ENCODE measurements at regions not wholly inside any gene's neighbourhood (a gene's known extent, or its start where the extent isn't known, plus 50 kb on each side); places are given as distances from the start of the nearest gene placed in this dataset.

DNA sequence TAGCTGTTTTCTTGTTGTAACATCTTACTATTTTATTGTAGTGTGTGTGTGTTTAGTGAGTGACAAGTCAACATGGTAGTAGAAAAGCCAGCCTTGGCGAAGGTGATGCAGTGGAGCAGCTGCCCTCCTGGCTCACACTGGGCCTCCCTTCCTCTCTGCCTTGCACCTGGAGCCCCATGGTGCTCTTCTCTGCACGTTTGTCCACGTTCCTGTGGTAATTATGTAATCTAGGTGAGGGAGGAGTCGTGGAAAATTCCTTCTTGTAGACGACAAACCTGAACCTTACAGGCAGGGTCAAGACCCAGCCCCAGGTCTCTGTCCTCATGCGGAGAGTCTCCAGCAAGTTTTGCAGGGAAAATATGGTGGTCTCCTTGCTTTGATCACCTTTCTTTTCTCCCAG is 348.3 kb upstream of the MKI67 start:
- intact Hi-C loops (cut with micrococcal nuclease) = no loop called here
- ChIA-PET CTCF (no interaction called here), RAD21 (ENCODE audit: low non-redundant PET in 1 of 2, low total read pairs in 2 of 2, uncharacterized antibody in 2 of 2, unreplicated experiment in 2 of 2) (no interaction called here), POLR2A (no interaction called here)
- no peak overlapping the region for H3K4me2 ChIP-seq (ENCODE audit: low read length)
- H3K4me1 ChIP-seq (ENCODE audit: control insufficient read depth in 1 of 2, insufficient read depth in 2 of 2, low read length in 2 of 2) = no peaks in the 10 kb centered on the region
- TF ChIP-seq POLR2AphosphoS5 (IDR thresholded peaks at IDR 0.05; ENCODE audit: low read depth, low read length) = no peak
- no peak for TF ChIP-seq ZFX (IDR thresholded peaks at IDR 0.05)
- TF ChIP-seq CEBPB (IDR thresholded peaks at IDR 0.05; ENCODE audit: low read depth) = no peak
- TF ChIP-seq ELF1 (IDR thresholded peaks at IDR 0.05; ENCODE audit: borderline replicate concordance, low read depth) = no peak
- TF ChIP-seq SP1 (IDR thresholded peaks at IDR 0.05; ENCODE audit: low read depth) = no peak
- no peak overlapping the region for H2AFZ ChIP-seq (ENCODE audit: low read depth, low read length, poor library complexity, severe bottlenecking)
- H3K9me2 ChIP-seq (ENCODE audit: insufficient read depth) = no peaks in the 10 kb centered on the region
- H3K9me3 ChIP-seq (ENCODE audit: control insufficient read depth in 1 of 2, insufficient read depth in 1 of 2, low read depth in 1 of 2, low read length in 2 of 2) = no peaks in the 10 kb centered on the region
- H4K20me1 ChIP-seq (ENCODE audit: insufficient read depth) = no peaks in the 10 kb centered on the region
- ATAC-seq (no peak), DNase-seq (ENCODE audit: low read depth, low spot score) (no peak)
- H3K27ac ChIP-seq (ENCODE audit: low read depth, low read length) = no peak overlapping the region
- no peak overlapping the region for H3K4me3 ChIP-seq (replicated peaks in 1 of 2; ENCODE audit: low read depth in 1 of 2, low read length in 2 of 2)
- no peak overlapping the region for H3K9ac ChIP-seq (ENCODE audit: low read length)
- BruUV-seq (replicated peaks) = no TSS peak
- H3K27me3 ChIP-seq (ENCODE audit: insufficient read depth, low read length) = peaks cover 23% of the 10 kb centered on the region
- no peaks in the 10 kb centered on the region for H3K36me3 ChIP-seq (ENCODE audit: control insufficient read depth in 1 of 2, insufficient read depth in 2 of 2, low read length in 2 of 2)
- H3K79me2 ChIP-seq (ENCODE audit: insufficient read depth, low read length) = no peaks in the 10 kb centered on the region

DNA sequence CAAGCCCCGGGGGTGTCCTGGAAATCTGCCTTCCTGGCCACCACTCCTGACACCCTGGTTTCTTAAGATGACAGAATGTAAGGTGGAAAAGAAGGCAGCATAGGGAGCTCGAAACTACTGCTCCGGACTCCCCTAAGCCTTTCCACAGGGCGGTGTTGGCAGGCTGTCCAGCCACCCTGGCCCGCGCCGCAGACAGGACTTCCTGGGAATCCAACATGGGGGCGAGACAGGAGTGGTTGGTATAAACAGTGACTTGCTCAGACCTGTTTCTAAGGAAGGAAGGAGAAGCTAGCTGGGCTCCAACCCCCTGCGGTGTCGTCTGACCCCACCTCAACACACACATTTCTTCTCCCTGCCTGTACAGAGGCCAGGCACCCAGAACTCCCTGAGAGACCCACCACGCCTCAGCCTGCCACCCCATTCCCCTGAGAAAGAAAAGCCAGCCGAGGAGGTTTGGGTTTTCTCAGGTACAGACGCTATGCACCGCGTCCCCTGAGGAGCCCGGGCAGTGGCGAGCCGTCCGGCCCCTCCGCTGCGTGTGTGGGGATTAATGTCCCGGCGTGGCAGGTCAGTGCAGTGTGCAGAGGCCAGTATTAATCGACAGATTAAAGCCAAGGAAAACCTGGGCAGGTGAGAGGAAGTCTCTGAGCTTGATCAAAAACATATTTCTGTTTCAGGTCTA is 349.6 kb upstream of the MKI67 start:
- Histone ChIP-seq H3K4me1 (ENCODE audit: control insufficient read depth in 1 of 2, insufficient read depth in 2 of 2, low read length in 2 of 2) (no peaks in the 10 kb centered on the region), H3K79me2 (ENCODE audit: insufficient read depth, low read length) (no peaks in the 10 kb centered on the region), H3K27ac (ENCODE audit: low read depth, low read length) (no peak overlapping the region), H4K20me1 (ENCODE audit: insufficient read depth) (no peaks in the 10 kb centered on the region), H3K4me3 (replicated peaks in 1 of 2; ENCODE audit: low read depth in 1 of 2, low read length in 2 of 2) (no peak overlapping the region), H3K36me3 (ENCODE audit: control insufficient read depth in 1 of 2, insufficient read depth in 2 of 2, low read length in 2 of 2) (no peaks in the 10 kb centered on the region), H3K9ac (ENCODE audit: low read length) (no peak overlapping the region), H3K9me2 (ENCODE audit: insufficient read depth) (no peaks in the 10 kb centered on the region), H2AFZ (ENCODE audit: low read depth, low read length, poor library complexity, severe bottlenecking) (no peak overlapping the region), H3K27me3 (ENCODE audit: insufficient read depth, low read length) (peaks cover 35% of the 10 kb centered on the region), H3K4me2 (ENCODE audit: low read length) (no peak overlapping the region), H3K9me3 (ENCODE audit: control insufficient read depth in 1 of 2, insufficient read depth in 1 of 2, low read depth in 1 of 2, low read length in 2 of 2) (no peaks in the 10 kb centered on the region)
- TF ChIP-seq YY1 (IDR thresholded peaks at IDR 0.05; ENCODE audit: extremely low read depth, insufficient replicate concordance, low read depth, low read length) (no peak), SRF (IDR thresholded peaks at IDR 0.05; ENCODE audit: low read depth) (no peak), SP1 (IDR thresholded peaks at IDR 0.05; ENCODE audit: low read depth) (no peak), EZH2 (IDR thresholded peaks at IDR 0.05) (no peak), ELF1 (IDR thresholded peaks at IDR 0.05; ENCODE audit: borderline replicate concordance, low read depth) (no peak), ZFX (IDR thresholded peaks at IDR 0.05) (no peak)
- TF ChIP-seq, protein P1, sequence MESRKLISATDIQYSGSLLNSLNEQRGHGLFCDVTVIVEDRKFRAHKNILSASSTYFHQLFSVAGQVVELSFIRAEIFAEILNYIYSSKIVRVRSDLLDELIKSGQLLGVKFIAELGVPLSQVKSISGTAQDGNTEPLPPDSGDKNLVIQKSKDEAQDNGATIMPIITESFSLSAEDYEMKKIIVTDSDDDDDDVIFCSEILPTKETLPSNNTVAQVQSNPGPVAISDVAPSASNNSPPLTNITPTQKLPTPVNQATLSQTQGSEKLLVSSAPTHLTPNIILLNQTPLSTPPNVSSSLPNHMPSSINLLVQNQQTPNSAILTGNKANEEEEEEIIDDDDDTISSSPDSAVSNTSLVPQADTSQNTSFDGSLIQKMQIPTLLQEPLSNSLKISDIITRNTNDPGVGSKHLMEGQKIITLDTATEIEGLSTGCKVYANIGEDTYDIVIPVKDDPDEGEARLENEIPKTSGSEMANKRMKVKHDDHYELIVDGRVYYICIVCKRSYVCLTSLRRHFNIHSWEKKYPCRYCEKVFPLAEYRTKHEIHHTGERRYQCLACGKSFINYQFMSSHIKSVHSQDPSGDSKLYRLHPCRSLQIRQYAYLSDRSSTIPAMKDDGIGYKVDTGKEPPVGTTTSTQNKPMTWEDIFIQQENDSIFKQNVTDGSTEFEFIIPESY (IDR thresholded peaks at IDR 0.05; ENCODE audit: extremely low read depth, insufficient replicate concordance, low read length) = no peak
- TF ChIP-seq, protein P2, sequence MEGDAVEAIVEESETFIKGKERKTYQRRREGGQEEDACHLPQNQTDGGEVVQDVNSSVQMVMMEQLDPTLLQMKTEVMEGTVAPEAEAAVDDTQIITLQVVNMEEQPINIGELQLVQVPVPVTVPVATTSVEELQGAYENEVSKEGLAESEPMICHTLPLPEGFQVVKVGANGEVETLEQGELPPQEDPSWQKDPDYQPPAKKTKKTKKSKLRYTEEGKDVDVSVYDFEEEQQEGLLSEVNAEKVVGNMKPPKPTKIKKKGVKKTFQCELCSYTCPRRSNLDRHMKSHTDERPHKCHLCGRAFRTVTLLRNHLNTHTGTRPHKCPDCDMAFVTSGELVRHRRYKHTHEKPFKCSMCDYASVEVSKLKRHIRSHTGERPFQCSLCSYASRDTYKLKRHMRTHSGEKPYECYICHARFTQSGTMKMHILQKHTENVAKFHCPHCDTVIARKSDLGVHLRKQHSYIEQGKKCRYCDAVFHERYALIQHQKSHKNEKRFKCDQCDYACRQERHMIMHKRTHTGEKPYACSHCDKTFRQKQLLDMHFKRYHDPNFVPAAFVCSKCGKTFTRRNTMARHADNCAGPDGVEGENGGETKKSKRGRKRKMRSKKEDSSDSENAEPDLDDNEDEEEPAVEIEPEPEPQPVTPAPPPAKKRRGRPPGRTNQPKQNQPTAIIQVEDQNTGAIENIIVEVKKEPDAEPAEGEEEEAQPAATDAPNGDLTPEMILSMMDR (IDR thresholded peaks at IDR 0.05 in 2 of 3, conservative IDR thresholded peaks at IDR 0.05 in 1 of 3; ENCODE audit: borderline replicate concordance in 1 of 3, insufficient read depth in 1 of 3, low read depth in 2 of 3, low read length in 2 of 3) = no peak
- intact Hi-C loops (cut with micrococcal nuclease) = no loop called here
- no peak for ATAC-seq
- RAD21 ChIA-PET (ENCODE audit: low non-redundant PET in 1 of 2, low total read pairs in 2 of 2, uncharacterized antibody in 2 of 2, unreplicated experiment in 2 of 2) = no interaction called here
- CTCF ChIA-PET = no interaction called here
- POLR2A ChIA-PET = no interaction called here
- DNase-seq (ENCODE audit: low read depth, low spot score) = no peak
- no TSS peak for BruUV-seq (replicated peaks)
